ENCODE measurements at regions not wholly inside any gene's neighbourhood (a gene's known extent, or its start where the extent isn't known, plus 50 kb on each side); places are given as distances from the start of the nearest gene placed in this dataset.

- peak in 1 of 3 experiments; percentile 14; a peak in 2 of 6 replicates for TF ChIP-seq CTCF (IDR thresholded peaks at IDR 0.05 in 2 of 3, conservative IDR thresholded peaks at IDR 0.05 in 1 of 3; ENCODE audit: insufficient read depth in 2 of 3, low read depth in 1 of 3, low read length in 3 of 3)
- TF ChIP-seq, protein P1, sequence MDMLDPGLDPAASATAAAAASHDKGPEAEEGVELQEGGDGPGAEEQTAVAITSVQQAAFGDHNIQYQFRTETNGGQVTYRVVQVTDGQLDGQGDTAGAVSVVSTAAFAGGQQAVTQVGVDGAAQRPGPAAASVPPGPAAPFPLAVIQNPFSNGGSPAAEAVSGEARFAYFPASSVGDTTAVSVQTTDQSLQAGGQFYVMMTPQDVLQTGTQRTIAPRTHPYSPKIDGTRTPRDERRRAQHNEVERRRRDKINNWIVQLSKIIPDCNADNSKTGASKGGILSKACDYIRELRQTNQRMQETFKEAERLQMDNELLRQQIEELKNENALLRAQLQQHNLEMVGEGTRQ (CRISPR knock-in tag; IDR thresholded peaks at IDR 0.05), result no peak
- no peak for TF ChIP-seq CCAR2 (IDR thresholded peaks at IDR 0.05; ENCODE audit: low read depth, low read length)
These were observed 49.8 kb upstream of the WLS start for GRCh38 chr1:68281946-68282615.
